ENCODE measurements at regions not wholly inside any gene's neighbourhood (a gene's known extent, or its start where the extent isn't known, plus 50 kb on each side); places are given as distances from the start of the nearest gene placed in this dataset.

GRCh38 chr7:46315891-46316290 is 394.8 kb upstream of the IGFBP3 start:
- ATAC-seq = no peak
- intact Hi-C loops (cut with DNase I) = no loop called here
- 91 to 93% methylated on average over 5 of the region's 5 CpGs for WGBS, 2 donors
- no peaks in the 10 kb centered on the region for H3K4me1 ChIP-seq
- no peak for TF ChIP-seq CTCF (IDR thresholded peaks at IDR 0.05)
- peaks cover 0 to 7% (median 0%) of the 10 kb centered on the region in 11 donors for H3K9me3 ChIP-seq
- DNase-seq = no peak
- H3K27me3 ChIP-seq = no peaks in the 10 kb centered on the region
- no peak overlapping the region for H3K4me3 ChIP-seq
- H3K27ac ChIP-seq = no peak overlapping the region
- no peaks in the 10 kb centered on the region for H3K36me3 ChIP-seq

GRCh38 chr7:46301677-46302076 is 380.6 kb upstream of the IGFBP3 start:
- intact Hi-C loops (cut with DNase I) = no loop called here
- 94 to 97% methylated on average over 1 of the region's 1 CpG for WGBS, 2 donors

GRCh38 chr7:46297515-46297914 is 376.4 kb upstream of the IGFBP3 start:
- DNase-seq = no peak

More at GRCh38 chr7:46301677-46302076, 380.6 kb upstream of the IGFBP3 start:
- Histone ChIP-seq H3K9me3 (peaks cover 0 to 27% (median 9%) of the 10 kb centered on the region in 11 donors), H3K36me3 (no peaks in the 10 kb centered on the region), H3K27me3 (no peaks in the 10 kb centered on the region), H3K4me1 (no peaks in the 10 kb centered on the region), H3K27ac (no peak overlapping the region), H3K4me3 (no peak overlapping the region)
- TF ChIP-seq CTCF (IDR thresholded peaks at IDR 0.05) = no peak
- ATAC-seq = no peak
- no peak for DNase-seq

GRCh38 chr7:46296526-46296925 is 375.5 kb upstream of the IGFBP3 start:
- Histone ChIP-seq H3K36me3 (no peaks in the 10 kb centered on the region), H3K9me3 (peaks cover 0 to 30% (median 9%) of the 10 kb centered on the region in 11 donors), H3K27ac (no peak overlapping the region), H3K27me3 (no peaks in the 10 kb centered on the region), H3K4me3 (no peak overlapping the region), H3K4me1 (peaks cover 0 to 10% (median 4%) of the 10 kb centered on the region in 9 donors)
- DNase-seq (no peak), ATAC-seq (no peak)
- TF ChIP-seq CTCF (IDR thresholded peaks at IDR 0.05) = no peak
- 94 to 95% methylated on average over 1 of the region's 1 CpG for WGBS, 2 donors
- intact Hi-C loops (cut with DNase I) = no loop called here

More at GRCh38 chr7:46297515-46297914, 376.4 kb upstream of the IGFBP3 start:
- Histone ChIP-seq H3K4me1 (peaks cover 0 to 1% (median 0%) of the 10 kb centered on the region in 9 donors), H3K36me3 (no peaks in the 10 kb centered on the region), H3K9me3 (peaks cover 0 to 30% (median 9%) of the 10 kb centered on the region in 11 donors), H3K27me3 (no peaks in the 10 kb centered on the region), H3K4me3 (no peak overlapping the region), H3K27ac (no peak overlapping the region)
- 96 to 97% methylated on average over 2 of the region's 2 CpGs for WGBS, 2 donors
- TF ChIP-seq CTCF (IDR thresholded peaks at IDR 0.05) = no peak
- ATAC-seq = no peak
- intact Hi-C loops (cut with DNase I) = no loop called here
